ENCODE measurements at regions not wholly inside any gene's neighbourhood (a gene's known extent, or its start where the extent isn't known, plus 50 kb on each side); places are given as distances from the start of the nearest gene placed in this dataset.

DNA sequence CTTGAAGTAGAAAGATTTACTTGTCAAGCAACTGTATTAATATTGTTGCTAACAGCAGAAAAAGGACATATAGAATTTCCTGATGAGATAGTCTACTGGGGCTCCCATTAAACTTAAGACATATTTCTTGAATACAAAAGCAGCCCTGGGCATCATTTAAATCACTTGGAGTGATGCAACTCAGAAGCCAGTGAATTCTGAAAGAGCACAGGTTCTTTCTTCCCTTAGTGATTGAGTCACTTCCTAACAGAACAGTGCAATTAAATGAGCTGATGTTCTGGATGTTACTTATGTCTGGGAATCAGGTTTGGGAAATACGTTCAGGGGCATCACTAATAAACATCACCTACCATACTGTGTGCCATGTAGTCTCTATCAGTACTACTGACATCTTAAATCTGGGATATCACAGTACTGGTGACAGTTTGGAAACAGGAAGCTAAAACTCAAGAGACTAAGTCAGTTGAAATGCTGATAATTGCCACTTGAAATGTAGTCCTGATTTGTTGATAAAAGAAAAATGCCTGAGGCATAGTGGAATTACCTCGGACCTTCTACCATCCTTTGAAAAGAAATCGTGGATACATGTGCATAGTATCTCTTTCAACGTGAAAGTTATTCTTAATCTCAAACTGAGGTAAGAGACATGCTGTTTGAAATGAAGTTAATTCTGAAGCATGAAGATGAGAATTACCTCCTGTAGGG lies 249.2 kb upstream of the GPRIN3 start:
- DNase-seq (ENCODE audit: low read depth in 3 of 3, low spot score in 2 of 3), result no peak

DNA sequence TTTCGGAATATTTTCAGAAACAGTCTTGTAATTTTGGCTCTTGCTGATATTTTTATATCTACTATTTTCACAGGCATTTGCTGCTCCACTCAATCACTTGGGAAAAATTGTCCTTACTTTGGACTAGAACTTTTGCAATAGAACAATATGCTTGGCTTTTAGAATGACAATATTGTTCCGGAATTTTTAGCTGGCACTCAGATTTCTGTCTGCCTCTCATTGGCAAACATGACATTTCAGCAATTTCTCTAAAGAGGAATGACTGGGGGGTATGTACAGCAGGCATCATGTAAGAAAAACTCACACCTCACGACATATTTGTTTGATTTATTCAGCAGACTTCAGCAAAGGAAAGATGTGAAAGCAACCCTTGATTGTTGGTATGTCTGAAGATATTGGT lies 243.6 kb upstream of the GPRIN3 start:
- DNase-seq (ENCODE audit: low read depth in 3 of 3, low spot score in 2 of 3), result no peak

DNA sequence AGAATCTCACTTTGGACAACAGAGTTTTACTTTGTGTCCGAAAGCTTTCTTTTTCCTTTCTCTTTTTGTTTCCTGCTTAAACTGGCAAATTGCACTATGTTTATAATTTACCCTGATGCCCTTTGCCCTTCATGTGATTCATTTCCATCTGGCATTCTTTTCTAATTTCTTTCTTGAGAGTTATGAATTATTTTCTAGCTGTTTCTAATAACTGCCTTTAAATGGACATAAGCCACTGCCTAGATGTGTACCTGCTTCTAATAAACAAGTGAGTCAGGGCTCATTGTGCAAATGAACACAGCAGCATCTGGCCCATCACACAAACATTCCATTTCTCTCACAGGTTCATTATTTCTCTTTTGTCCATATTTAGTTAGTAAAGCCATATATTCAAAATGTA lies 242.3 kb upstream of the GPRIN3 start:
- no peak for DNase-seq (ENCODE audit: low read depth in 3 of 3, low spot score in 2 of 3)

DNA sequence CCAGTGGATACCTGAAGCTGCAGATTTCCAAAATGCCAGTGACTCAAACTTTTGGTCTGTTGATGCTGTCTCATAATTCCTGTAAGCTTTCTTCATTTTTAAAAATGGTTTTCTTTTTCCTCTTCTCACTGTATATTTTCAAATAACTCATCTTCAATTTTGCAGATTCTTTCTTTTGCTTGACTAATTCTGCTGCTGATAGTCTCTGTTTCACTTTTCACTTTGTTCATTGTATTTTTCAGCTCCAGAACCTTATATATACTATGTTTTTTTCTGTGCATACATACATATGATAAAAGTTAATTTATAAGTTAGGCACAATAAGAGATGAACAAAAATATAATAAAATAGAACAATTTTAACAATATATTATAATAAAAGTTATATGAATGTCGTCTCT lies 237.7 kb upstream of the GPRIN3 start:
- no peak for DNase-seq (ENCODE audit: low read depth in 3 of 3, low spot score in 2 of 3)

- DNase-seq (ENCODE audit: low read depth in 3 of 3, low spot score in 2 of 3), result no peak
Measured at GRCh38 chr4:89541998-89542397, 234.4 kb upstream of the GPRIN3 start.

GRCh38 chr4:89539797-89540711 lies 232.5 kb upstream of the GPRIN3 start:
- no peak for DNase-seq (ENCODE audit: low read depth in 3 of 3, low spot score in 2 of 3)

DNA sequence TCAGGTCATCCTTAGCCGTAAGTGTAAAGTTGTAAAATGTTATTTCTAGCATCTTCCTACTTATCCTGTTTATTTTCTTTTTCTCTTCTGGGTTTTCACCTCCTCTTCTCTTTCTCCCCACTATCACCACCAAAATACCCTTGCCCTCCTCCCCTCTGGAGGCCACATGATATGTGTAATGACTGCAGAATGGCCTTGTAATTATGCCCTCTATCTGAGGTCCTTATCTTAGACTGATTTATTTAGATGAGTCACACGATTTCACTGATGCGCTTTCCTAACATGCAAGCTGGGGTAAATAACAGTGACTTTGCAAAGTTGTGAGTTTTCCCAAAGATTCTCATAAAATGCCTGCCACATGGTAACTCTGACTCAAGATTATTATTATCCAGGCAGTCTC lies 231.8 kb upstream of the GPRIN3 start:
- DNase-seq (ENCODE audit: low read depth in 3 of 3, low spot score in 2 of 3), result no peak

- no peak for DNase-seq (ENCODE audit: low read depth in 3 of 3, low spot score in 2 of 3)
Measured at GRCh38 chr4:89538886-89539285, 231.3 kb upstream of the GPRIN3 start.

- DNase-seq (ENCODE audit: low read depth in 3 of 3, low spot score in 2 of 3), result no peak
Measured at GRCh38 chr4:89538171-89538570, 230.6 kb upstream of the GPRIN3 start.

DNA sequence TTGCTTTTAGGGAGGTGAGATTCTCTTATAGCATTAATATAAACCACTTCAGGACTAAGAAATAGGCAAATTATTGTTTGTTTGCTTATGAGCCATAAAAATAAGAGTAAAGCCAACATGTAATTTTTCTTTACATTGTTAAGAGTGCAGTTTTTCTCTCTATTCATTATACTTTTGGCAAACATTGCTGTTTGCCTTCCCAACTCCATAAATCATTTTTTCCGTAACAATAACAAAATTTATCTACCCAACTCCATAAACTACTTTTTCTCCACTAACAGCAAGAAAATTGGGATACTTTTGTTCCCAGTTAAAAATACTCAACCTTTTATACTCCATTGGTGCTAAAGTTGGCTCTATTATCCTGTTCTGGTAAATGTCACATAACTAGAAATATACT lies 229.7 kb upstream of the GPRIN3 start:
- DNase-seq (ENCODE audit: low read depth in 3 of 3, low spot score in 2 of 3), result no peak

- no peak for DNase-seq (ENCODE audit: low read depth in 3 of 3, low spot score in 2 of 3)
Measured at GRCh38 chr4:89535251-89535650, 227.7 kb upstream of the GPRIN3 start.

DNA sequence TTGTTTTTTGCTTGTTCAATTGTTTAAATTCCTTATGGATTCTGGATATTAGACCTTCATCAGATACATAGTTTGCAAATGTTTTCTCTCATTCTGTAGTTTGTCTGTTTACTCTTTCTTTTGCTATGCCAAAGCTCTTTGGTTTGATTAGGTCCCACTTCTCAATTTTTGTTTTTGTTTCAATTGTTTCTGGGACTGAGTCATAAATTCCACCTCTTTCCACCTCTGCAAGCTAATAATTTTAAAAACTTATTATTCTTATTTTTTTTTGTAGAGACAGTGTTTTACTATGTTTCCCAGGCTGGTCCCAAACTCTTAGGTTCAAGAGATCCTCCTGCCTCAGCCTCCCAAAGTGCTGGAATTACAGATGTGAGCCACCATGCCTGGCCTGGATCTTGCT lies 226.8 kb upstream of the GPRIN3 start:
- DNase-seq (ENCODE audit: low read depth in 3 of 3, low spot score in 2 of 3), result no peak

GRCh38 chr4:89531932-89532640 lies 224.5 kb upstream of the GPRIN3 start:
- no peak for DNase-seq (ENCODE audit: low read depth in 3 of 3, low spot score in 2 of 3)

DNA sequence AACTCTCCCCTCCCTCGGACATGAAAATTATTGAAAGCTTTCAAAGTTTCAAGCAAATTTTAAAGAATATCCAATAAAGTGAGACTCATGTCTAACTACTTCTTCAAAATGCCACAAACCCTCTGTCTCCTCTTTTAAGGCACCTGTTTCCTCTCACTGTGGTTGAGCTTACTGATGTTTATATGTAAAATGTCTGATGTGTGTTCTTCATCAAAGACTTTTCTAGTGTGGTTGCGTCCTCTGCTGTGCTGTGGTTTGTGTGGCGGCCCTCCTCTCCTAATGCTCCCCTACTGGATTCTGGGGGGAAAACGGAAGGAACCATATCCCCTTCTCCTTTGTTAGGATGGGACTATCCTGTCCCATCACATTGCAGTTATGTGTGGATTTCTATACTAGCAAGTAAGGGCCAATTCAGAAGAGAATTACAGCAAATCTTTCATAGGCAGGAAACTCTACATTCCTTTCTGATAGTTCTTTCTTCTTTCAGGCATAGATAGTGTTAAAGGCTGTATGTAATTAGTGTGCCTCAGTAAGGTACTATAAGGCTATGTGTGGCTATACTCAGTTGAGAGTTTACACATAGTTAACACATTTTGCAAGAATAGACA lies 221.0 kb upstream of the GPRIN3 start:
- no peak for DNase-seq (ENCODE audit: low read depth in 3 of 3, low spot score in 2 of 3)

GRCh38 chr4:89521826-89522225 lies 214.2 kb upstream of the GPRIN3 start:
- DNase-seq (ENCODE audit: low read depth in 3 of 3, low spot score in 2 of 3), result no peak

DNA sequence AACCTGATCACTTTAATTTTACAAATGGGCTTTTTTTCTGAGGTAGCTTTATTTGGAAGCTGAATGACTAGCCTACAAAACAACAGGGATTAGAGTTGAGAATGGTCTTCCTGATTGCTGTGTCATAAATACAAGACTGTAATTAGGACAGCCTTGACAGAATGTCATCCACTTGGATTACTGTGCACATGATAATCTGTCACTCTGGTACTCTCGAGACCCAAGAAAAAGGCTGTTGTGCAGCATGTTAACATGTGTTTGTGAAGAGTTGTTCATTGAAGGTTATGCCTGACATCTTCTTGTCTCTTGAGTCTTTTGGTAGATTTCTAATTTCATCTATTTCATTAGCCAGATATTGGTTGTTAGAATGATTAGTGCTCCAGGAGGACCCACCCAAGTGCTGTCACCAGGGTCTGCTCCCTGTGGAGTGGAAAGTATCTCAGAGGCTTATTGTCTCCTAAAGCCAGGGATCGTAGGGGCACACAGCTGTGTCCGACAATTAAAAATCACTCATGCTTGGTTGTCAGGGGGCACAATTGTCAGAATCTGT lies 212.2 kb upstream of the GPRIN3 start:
- no peak for DNase-seq (ENCODE audit: low read depth in 3 of 3, low spot score in 2 of 3)

- DNase-seq (ENCODE audit: low read depth in 3 of 3, low spot score in 2 of 3), result no peak
Measured at GRCh38 chr4:89518259-89518658, 210.7 kb upstream of the GPRIN3 start.

GRCh38 chr4:89514811-89515210 lies 207.2 kb upstream of the GPRIN3 start:
- no peak for DNase-seq (ENCODE audit: low read depth in 3 of 3, low spot score in 2 of 3)

DNA sequence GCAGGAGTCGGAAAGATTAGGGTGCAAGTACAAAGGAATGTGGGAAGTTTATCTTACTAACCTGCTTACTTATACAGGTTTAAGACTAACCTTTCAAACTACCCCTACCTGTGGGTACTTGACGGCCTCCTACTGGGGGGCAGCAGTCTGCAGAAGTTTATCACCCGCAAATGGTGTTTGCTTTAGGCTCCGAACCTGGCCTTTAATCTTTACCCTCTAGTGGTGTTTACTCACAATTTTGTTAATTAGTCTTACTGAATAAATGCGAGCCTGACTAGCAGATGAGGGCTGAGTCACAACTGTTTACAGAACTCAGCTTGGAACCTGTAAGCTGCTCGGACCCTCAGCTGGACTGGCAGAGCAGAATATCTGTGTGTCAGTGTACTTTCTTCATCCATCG lies 204.2 kb upstream of the GPRIN3 start:
- no peak for DNase-seq (ENCODE audit: low read depth in 3 of 3, low spot score in 2 of 3)

DNA sequence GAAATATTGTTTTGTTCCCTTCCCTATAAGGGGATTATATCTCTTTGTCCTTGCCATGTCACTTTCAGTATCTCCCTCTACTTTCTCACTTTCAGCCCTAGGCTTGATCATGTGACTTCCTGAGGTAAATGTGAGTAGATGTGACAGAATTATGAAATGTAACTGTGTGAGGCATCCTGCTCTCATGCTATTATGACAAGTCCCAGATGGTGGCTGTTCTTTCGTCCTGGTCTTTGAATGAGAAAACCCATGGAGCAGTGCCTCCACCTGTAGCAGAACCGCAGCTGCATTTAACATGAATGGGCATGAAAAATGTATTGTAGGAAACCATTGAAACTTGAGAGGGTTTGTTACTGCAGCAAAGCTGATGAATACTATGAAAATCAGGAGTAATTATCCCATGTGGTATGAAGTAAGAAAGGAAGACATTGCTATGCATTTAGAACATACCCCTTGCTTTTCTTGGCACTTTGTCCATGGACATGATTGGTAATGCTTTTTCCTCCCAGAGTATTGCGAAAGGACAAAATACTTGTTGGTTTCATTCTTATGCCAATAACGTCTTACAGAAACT lies 202.2 kb upstream of the GPRIN3 start:
- no peak for DNase-seq (ENCODE audit: low read depth in 3 of 3, low spot score in 2 of 3)
